Stimulated activated CD8-positive, alpha-beta memory T cell treated with anti-CD3 and anti-CD28 coated beads, Interleukin-7, amount 100 ng/mL, for 48 hours (primary cell): ENCODE measurements at regions not wholly inside any gene's neighbourhood (a gene's known extent, or its start where the extent isn't known, plus 50 kb on each side); places are given as distances from the start of the nearest gene placed in this dataset.
"Not testable (repeated sequence)": the region's sequence is repeated elsewhere in the genome, so short reads cannot be mapped to it uniquely, and the experiment has no call there.

Experiments used
- DNase-seq, 2 donors: peaks; one replicate each; pipeline ENCODE4 v3.0.0-alpha.2; 2020; ENCODE audit warnings: low read depth in 1 of 2; ENCODE audit errors: extremely low read depth in 1 of 2

DNA sequence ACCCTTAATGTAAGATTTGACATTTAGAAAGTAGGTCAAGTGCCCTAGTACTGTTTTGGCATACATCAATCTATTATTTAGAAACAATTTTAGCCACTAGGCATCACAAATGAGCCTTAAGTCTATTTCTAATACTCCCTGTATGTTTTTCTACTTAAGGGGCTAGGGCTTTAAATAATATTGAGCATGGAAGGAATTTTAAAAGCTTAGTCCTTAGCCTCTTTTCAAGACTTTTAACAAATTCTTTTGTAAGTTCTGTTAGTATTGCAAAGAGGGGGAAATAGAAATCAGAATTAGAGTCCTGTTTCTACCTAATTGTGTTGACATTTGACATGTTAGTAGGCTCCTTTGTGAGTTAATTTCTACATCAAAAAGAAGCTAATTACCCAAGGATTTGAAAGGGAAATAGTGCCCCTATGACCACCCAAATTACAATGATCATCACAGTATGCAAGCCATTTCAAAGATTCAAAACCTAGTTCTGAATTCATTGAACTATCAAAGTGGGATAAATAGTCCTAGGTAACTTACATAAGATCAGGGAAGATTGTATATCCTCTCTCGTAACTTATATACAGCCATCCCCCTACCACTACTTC is 647.8 kb upstream of the ACO1 start:
- no peak for DNase-seq

DNA sequence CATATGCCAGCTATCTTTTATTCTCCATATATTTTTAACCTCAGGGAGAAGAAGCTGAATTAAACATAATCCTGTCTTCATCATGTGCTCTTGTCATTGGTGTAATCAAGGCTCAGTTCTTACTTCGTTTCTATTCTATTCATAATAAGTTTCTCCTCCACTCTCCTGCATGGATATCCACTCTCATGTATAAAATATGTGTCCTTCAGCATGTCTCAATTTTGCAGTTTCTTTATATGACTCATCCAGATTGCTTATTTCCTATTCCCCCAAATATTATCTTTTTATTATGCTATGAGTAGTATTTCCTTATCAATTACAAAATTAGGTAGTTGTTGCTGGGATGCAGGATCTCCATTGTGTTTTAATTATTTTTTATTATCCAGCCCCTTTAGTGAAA is 643.7 kb upstream of the ACO1 start:
- no peak for DNase-seq

- DNase-seq, result no peak
Observed at GRCh38 chr9:31744589-31744988, 639.9 kb upstream of the ACO1 start.

DNA sequence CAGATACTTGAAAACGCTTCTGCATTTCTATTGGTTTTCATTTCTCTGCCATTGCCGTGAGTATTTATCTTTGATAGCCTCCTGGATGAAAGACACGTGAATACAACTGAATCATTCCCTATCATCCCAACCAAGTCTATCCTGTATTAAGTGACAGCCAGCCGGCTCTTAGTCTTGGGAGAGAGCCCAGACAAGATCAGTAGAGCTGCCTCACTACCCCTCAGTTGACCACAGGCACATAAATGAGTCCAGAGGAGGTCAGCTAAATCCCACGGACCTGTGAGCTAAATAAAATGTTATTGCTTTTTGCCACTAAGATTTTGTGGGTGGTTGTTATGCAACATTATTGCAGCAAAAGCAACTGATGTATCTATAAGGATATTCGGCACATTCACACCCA is 639.0 kb upstream of the ACO1 start:
- DNase-seq, result no peak

GRCh38 chr9:31745886-31746285 is 638.6 kb upstream of the ACO1 start:
- no peak for DNase-seq

- DNase-seq, result no peak
Observed at GRCh38 chr9:31753756-31754155, 630.7 kb upstream of the ACO1 start.

DNA sequence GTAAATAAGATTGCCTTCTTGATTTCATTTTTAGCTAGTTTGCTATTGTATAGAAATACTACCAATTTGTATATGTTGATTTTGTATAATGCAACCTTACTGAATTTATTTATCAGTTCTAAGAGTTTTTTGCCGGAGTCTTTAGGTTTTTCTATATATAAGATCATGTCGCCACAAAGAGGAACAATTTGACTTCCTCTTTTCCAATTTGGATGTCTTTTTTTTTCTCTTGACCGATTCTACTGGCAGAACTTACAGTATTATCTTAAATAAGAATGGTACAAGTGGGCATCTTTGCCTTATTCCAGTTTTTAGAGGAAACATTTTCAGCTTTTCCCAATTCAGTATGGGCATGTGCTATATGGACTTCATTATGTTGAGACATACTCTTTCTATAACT is 624.7 kb upstream of the ACO1 start:
- DNase-seq, result no peak

DNA sequence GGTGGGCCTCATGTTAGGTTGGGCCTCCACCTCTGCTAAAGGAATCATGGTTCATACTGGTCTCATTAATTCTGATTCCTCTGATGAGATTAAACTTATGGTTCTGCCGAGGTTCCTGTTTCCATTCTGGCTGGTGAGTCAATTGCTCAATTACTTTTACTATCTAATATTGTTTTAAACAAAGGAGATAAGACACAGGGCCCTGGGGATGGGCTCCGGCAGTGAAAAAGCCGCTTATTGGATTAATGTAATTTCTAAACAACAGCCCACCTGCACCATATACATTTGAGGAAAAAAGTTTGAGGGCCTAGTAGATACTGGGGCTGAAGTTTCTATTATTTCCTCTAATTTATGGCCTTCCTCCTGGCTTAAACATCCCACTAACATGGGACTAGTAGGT is 610.4 kb upstream of the ACO1 start:
- not testable (repeated sequence) for DNase-seq

GRCh38 chr9:31774571-31774970 is 609.9 kb upstream of the ACO1 start:
- no peak for DNase-seq

- DNase-seq, result no peak
Observed at GRCh38 chr9:31776471-31776870, 608.0 kb upstream of the ACO1 start.

GRCh38 chr9:31783491-31783890 is 601.0 kb upstream of the ACO1 start:
- DNase-seq, result no peak

DNA sequence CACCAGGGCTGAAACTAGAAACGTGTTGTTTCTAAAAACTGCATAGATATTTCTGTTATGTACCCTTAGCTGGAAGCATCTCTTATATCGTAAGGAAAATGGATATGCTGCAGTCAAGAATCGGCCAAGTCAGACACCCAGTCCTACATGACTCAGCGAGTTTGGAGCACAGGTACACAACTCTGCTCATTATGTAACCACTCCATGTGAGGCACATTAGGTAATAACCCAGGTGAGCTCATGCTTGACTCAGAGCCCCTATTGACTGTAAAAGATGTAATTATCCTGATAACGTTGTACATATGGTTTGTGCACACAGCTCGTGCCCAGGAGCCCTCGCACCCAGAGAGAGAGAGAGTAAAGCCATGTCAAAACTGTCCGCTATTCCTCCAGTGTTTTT is 593.7 kb upstream of the ACO1 start:
- no peak for DNase-seq

- DNase-seq, result no peak
Observed at GRCh38 chr9:31799953-31800609, 584.4 kb upstream of the ACO1 start.

GRCh38 chr9:31807574-31808256 is 576.7 kb upstream of the ACO1 start:
- no peak for DNase-seq

DNA sequence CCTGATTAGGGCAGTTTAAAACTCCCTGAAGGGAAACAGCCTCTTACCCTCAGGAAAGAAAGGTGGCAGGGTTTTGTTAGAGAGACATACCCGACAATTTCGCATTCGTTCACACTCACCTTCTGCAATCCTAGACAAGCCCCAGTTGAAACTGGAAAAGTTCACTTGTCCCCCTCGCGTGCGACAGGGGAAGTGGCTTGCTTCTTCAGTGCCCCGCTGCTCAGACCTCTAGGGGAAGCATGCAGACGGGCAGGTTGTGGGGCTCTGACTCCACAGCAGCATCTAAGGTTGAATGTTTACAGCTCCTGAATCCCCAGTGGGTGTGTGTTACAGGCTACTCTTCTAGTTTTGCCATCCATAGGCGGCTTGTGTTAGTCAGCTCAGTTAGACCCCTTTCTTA is 575.7 kb upstream of the ACO1 start:
- DNase-seq, result no peak

DNA sequence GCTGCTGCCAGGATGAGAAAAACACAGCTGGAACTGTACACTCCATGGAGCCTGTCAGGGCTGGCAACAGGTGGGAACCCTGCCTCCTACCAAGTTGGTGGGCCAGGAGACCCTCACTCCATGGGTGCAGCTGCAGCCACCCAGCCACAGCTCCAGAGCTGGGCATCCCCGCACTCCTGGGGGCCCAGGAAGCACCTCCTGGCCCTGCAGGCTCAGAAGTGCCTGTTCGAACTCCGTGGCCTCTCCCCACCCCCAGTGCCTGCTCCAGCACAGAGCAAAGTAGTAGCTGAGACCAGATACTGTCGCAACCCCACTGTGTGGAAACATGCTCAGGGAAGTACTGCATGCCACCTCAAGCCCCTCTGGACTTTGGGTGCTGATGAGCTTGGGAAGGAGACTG is 564.0 kb upstream of the ACO1 start:
- no peak for DNase-seq

GRCh38 chr9:31821583-31821982 is 562.9 kb upstream of the ACO1 start:
- DNase-seq, result no peak

- DNase-seq, result no peak
Observed at GRCh38 chr9:31823365-31823764, 561.1 kb upstream of the ACO1 start.

DNA sequence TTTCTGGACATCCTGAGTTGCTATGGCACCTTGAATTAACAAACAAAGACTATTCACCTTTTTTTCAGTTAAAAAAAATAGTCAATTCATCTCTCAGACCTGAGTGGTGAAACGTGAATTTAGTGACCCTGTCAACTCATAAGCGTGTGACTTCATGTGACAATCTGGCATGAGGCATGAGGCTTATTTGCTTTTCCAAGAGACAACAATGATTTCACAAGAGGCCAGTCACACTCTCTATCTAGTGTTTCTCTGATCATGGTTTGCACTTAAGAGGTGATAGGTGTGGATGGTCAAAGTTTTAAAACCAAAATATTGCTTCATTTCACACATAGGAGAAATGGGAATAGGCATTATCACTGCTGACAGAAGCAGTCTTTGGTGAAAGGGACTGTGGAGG is 559.6 kb upstream of the ACO1 start:
- DNase-seq, result no peak

DNA sequence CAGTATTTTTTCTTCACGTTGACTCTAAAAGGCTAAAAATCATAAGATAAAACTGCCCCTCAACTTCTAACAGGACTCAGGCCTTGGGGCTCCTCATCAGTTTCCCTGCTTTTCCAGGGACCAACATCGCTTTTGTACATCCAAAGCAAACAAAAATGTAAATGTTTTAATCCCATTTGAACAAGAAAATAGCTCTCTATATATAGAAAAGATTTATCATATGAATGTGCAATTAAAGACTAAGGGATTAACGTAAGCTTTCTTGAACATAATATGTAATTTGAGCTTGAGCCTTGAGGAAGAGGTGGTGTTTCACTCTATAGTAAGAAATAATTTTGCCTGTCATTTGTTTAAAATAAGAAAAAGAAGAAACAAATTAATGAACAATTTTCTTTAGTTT is 547.2 kb upstream of the ACO1 start:
- no peak for DNase-seq

GRCh38 chr9:31839273-31839672 is 545.2 kb upstream of the ACO1 start:
- DNase-seq, result no peak

DNA sequence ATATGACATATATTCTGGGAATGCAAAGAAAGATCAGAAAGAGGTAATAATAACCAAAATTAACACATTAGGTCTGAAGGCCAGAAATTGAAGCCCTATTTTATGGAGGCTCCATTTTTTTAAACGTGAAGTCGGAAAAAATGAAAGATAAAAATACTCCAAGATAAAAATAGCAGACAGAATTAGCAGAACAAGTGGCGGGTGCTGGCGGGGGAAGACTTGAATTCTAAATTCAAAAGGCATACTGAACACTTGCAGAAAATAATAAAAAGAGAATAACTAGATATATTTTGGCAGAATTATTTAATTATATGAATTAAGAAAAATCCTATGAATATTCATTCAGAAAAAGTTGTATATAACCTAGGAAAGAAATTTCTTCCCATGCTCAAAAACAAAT is 543.7 kb upstream of the ACO1 start:
- no peak for DNase-seq

- no peak for DNase-seq
Observed at GRCh38 chr9:31847963-31848362, 536.5 kb upstream of the ACO1 start.
